GM21528 (cell line): ENCODE measurements at regions not wholly inside any gene's neighbourhood (a gene's known extent, or its start where the extent isn't known, plus 50 kb on each side); places are given as distances from the start of the nearest gene placed in this dataset.

Source experiments
- ATAC-seq: cut with Tn5 transposase; IDR thresholded peaks from one replicate; pipeline ENCODE4 v1.9.1; 2021; ENCODE audit warnings: mild to moderate bottlenecking, moderate library complexity; ENCODE audit not compliant: unreplicated experiment, low FRiP score

GRCh38 chr2:64704161-64704560 is 50.4 kb upstream of the SERTAD2 start:
- no peak for ATAC-seq

GRCh38 chr2:64704996-64705395 is 51.3 kb upstream of the SERTAD2 start:
- ATAC-seq = no peak

- ATAC-seq = no peak
Observed at GRCh38 chr2:64707276-64707675, 53.6 kb upstream of the SERTAD2 start.

- no peak for ATAC-seq
Observed at GRCh38 chr2:64708829-64709228, 55.1 kb upstream of the SERTAD2 start.

- no peak for ATAC-seq
Observed at GRCh38 chr2:64711252-64711800, 57.6 kb upstream of the SERTAD2 start.

GRCh38 chr2:64713686-64714085 is 60.0 kb upstream of the SERTAD2 start:
- no peak for ATAC-seq

- no peak for ATAC-seq
Observed at GRCh38 chr2:64716569-64716968, 62.9 kb upstream of the SERTAD2 start.

- no peak for ATAC-seq
Observed at GRCh38 chr2:64718250-64718885, 64.7 kb upstream of the SERTAD2 start.

GRCh38 chr2:64720535-64721319 is 67.0 kb upstream of the SERTAD2 start:
- ATAC-seq = no peak

- no peak for ATAC-seq
Observed at GRCh38 chr2:64721320-64721623, 67.6 kb upstream of the SERTAD2 start.

GRCh38 chr2:64722291-64723044 is 68.8 kb upstream of the SERTAD2 start:
- ATAC-seq = no peak

- peak; percentile 75 for ATAC-seq
Observed at GRCh38 chr2:64727013-64727767, 73.5 kb upstream of the SERTAD2 start.

GRCh38 chr2:64727843-64728463 is 74.2 kb upstream of the SERTAD2 start:
- no peak for ATAC-seq

- no peak for ATAC-seq
Observed at GRCh38 chr2:64730551-64731262, 77.0 kb upstream of the SERTAD2 start.

GRCh38 chr2:64731263-64731643 is 77.5 kb upstream of the SERTAD2 start:
- ATAC-seq = no peak

- ATAC-seq = no peak
Observed at GRCh38 chr2:64731746-64732145, 78.0 kb upstream of the SERTAD2 start.

- ATAC-seq = no peak
Observed at GRCh38 chr2:64732146-64732545, 78.4 kb upstream of the SERTAD2 start.

- ATAC-seq = no peak
Observed at GRCh38 chr2:64735504-64735903, 81.8 kb upstream of the SERTAD2 start.

GRCh38 chr2:64737547-64737946 is 83.8 kb upstream of the SERTAD2 start:
- ATAC-seq = peak; percentile 68

GRCh38 chr2:64738026-64738425 is 84.3 kb upstream of the SERTAD2 start:
- ATAC-seq = no peak
